Body of pancreas (tissue), 4 donors: ENCODE measurements at regions not wholly inside any gene's neighbourhood (a gene's known extent, or its start where the extent isn't known, plus 50 kb on each side); places are given as distances from the start of the nearest gene placed in this dataset.

ENCODE experiments used
- CTCF ChIP-seq, 7 experiments: fragments of 450-650 bp in 4 of 7; fragments of 200-600 bp in 3 of 7; sonication (generic) in 3 of 7; IDR thresholded peaks; one replicate each; pipeline ENCODE4 v1.5.1; 2016 to 2019; ENCODE audit warnings: antibody characterized with exemption in 7 of 7
- POLR2A ChIP-seq, 3 donors: fragments of 450-650 bp; IDR thresholded peaks; one replicate each; pipeline ENCODE4 v1.6.1; 2016; ENCODE audit warnings: antibody characterized with exemption in 3 of 3, mild to moderate bottlenecking in 2 of 3

- TF ChIP-seq CTCF (IDR thresholded peaks at IDR 0.05) (no peak), POLR2A (IDR thresholded peaks at IDR 0.05) (no peak)
Observed at GRCh38 chr18:7329016-7329415, 98.1 kb downstream of the LRRC30 start.
